22Rv1 (cell line): ENCODE measurements at regions not wholly inside any gene's neighbourhood (a gene's known extent, or its start where the extent isn't known, plus 50 kb on each side); places are given as distances from the start of the nearest gene placed in this dataset.
A peak's percentile ranks its signal among the peaks of the same experiment; 100 is the strongest.
"Not testable (repeated sequence)": the region's sequence is repeated elsewhere in the genome, so short reads cannot be mapped to it uniquely, and the experiment has no call there.

Experiments used
- H3K27ac ChIP-seq: fragments of 450-650 bp; 2 replicates; pipeline ENCODE4 v1.5.1; 2017
- ZFX ChIP-seq: fragments of 450-650 bp; IDR thresholded peaks from 2 replicates; pipeline ENCODE4 v1.6.1; 2017; ENCODE audit warnings: antibody characterized with exemption, borderline replicate concordance
- TF ChIP-seq, protein P1 (sequence below): fragments of 450-650 bp; IDR thresholded peaks from 2 replicates; pipeline ENCODE4 v1.5.1; 2017; ENCODE audit warnings: mild to moderate bottlenecking

DNA sequence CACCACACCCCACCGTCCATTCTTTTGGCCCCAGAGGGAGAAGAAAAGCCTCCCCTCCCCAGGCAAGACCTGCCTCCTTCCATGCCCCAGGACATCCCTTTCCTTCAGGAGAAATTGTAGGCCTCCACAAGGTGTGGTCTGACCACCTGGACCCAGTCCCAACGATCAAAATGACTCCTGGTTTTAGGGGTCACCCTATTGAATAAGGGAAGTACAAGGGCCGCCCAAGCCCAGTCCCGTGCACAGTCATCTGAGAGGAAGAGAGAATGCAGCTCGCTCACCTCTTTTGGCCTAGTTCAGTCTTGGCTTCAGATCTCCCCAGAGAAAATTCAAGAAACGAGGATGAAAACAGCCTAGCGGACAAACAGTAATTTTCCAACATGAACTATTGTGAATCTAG lies 249.1 kb downstream of the UACA start:
- H3K27ac ChIP-seq = no peak overlapping the region
- no peak for TF ChIP-seq ZFX
- TF ChIP-seq, protein P1, sequence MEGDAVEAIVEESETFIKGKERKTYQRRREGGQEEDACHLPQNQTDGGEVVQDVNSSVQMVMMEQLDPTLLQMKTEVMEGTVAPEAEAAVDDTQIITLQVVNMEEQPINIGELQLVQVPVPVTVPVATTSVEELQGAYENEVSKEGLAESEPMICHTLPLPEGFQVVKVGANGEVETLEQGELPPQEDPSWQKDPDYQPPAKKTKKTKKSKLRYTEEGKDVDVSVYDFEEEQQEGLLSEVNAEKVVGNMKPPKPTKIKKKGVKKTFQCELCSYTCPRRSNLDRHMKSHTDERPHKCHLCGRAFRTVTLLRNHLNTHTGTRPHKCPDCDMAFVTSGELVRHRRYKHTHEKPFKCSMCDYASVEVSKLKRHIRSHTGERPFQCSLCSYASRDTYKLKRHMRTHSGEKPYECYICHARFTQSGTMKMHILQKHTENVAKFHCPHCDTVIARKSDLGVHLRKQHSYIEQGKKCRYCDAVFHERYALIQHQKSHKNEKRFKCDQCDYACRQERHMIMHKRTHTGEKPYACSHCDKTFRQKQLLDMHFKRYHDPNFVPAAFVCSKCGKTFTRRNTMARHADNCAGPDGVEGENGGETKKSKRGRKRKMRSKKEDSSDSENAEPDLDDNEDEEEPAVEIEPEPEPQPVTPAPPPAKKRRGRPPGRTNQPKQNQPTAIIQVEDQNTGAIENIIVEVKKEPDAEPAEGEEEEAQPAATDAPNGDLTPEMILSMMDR = no peak

DNA sequence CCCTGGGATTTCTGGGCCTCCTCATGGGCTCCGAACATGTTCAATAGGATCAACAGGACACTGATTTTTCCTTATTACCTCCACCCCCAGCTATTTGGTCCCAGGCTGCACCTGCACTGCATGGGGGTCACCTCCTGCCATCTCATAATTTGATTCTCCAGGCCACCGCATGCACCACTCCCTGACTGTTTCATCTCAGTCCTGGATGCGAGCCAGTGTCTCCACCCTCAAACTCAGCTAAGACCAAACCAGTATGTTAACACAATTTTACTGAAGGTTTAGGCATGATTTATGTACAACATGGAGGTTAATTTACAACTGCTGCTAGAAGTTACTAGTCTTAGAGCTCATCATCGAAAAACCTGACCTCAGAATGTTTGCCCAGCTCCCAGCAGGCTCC lies 249.5 kb downstream of the UACA start:
- TF ChIP-seq ZFX = no peak
- TF ChIP-seq, protein P1 = no peak
- no peak overlapping the region for H3K27ac ChIP-seq

DNA sequence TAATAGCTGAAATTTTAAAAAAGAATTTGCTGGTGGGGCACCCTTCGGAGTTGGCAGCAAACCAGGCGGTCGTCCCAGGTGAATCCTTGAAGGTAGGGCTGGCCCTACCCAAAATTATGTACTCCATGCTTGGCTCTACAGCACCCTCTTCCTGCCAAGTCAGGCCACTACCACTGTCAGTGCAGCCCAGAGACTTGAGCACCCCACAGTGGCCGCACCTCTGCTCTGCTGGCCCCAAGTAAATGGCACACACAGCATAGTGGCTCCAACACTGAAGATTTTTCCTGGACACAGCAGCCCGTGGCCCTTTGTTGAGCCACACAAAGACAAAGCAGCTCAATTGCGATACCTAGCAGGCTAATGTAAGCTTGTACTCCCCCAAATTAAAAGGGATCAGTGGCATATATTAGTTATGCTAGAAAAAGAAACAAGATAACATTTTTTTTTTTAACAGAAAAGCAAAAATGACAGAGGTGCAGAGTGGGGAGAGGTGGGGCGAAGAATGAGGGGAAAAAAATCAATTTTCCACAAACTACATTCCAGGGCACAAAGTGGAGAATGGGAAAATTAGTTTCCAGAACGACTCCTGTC lies 250.5 kb downstream of the UACA start:
- TF ChIP-seq, protein P1 = peak; percentile 85
- no peak for TF ChIP-seq ZFX

DNA sequence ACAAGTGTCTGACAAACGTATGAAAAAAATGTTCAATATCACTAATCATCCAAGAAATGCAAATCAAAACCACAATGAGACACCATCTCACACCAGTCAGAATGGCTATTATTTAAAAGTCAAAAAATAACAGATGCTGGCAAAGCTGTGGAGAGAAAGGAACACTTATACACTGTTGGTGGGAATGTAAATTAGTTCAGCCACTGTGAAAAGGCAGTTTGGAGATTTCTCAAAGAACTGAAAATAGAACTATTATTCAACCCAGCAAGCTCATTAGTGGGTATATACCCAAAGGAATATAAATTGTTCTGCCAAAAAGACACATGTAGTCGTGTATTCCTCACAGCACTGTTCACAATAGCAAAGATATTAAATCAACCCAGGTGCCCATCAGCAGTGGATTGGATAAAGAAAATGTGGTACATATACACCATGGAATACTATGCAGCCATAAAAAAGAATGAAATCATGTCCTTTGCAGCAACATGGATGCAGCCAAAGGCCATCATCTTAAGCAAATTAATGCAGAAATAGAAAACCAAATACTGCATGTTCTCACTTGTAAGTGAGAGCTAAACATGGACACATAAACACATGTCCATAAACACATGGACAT lies 251.3 kb downstream of the UACA start:
- not testable (repeated sequence) for H3K27ac ChIP-seq

More for the DNA sequence above, 250.5 kb downstream of the UACA start:
- no peak overlapping the region for H3K27ac ChIP-seq

DNA sequence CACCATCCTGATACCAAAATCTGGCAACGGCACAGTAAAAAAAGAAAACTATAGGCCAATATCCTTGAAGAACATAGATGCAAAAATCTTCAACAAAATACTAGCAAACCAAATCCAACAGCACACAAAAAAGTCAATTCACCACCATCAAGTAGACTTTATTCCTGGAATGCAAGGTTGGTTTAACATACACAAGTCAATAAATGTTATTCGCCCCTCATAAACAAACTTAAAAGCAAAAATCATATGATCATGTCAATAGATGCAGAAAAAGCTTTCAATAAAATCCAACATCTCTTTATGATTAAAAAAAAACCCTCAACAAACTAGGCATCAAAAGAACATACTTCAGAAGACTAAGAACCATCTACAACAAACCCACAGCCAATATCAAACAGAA lies 252.9 kb downstream of the UACA start:
- no peak overlapping the region for H3K27ac ChIP-seq
- TF ChIP-seq ZFX = no peak
- TF ChIP-seq, protein P1 = no peak

DNA sequence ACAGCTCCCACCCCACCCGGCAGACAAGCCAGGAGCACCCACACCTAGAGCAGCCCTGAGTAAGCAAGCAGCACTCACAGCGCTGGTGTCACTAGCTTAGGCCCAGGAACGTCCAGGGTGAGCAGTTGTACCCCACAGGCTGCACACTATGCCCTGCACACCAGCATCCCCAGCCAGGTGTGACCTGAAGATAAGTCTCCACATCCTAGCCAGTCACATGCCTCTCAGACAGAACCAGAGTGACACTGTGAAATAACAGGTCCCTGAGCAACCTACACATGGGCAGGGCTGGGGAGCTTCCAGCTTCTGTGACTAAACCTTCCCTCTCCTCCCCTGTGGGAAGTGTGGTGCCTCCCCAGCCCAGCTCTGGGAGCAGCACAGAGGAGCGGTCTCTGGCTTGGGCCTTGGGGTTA lies 253.6 kb downstream of the UACA start:
- H3K27ac ChIP-seq = peak overlapping the region; percentile 73; the same call in 1 of the 2 replicates
- TF ChIP-seq ZFX = no peak
- TF ChIP-seq, protein P1 = no peak

DNA sequence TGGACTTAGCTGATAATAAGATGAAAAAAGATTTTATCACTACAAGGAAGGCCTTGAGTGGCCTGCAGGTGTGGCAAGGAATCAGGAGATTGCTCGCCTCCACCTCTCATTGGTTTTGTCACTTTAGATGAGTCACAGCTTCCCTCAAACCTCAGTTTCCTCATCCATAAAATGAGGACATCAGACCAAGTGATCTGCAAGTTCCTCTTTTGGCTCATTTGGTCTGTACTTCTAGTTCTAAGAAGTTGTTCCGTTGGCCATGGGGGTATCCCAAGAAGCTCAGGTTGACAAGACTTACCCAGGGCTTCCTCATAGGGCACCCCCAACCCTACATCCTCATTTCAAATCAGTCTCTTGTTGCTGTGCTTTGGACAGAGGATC lies 254.1 kb downstream of the UACA start:
- peak overlapping the region; percentile 73; the same call in 1 of the 2 replicates for H3K27ac ChIP-seq
- TF ChIP-seq, protein P1 = no peak
- TF ChIP-seq ZFX = no peak
